GM23338 (cell line): ENCODE measurements at regions not wholly inside any gene's neighbourhood (a gene's known extent, or its start where the extent isn't known, plus 50 kb on each side); places are given as distances from the start of the nearest gene placed in this dataset.

Source experiments
- ATAC-seq: fragments of 200-7000 bp; cut with Tn5 transposase; 3 replicates; pipeline ENCODE4 v1.9.1; 2020
- DNase-seq: peaks from one replicate; pipeline ENCODE4 v3.0.0-alpha.2; 2015; ENCODE audit warnings: low spot score
- H2AFZ ChIP-seq: fragments of 200-600 bp; sonication (generic); 2 replicates; pipeline ENCODE4 v1.8.0; 2016; ENCODE audit warnings: antibody characterized with exemption, mild to moderate bottlenecking, moderate library complexity
- H3F3A ChIP-seq: fragments of 200-600 bp; sonication (generic); replicated peaks from 2 replicates; pipeline ENCODE4 v1.8.0; 2017; ENCODE audit warnings: antibody characterized with exemption, mixed run types, low read depth
- H3K27ac ChIP-seq: fragments of 200-600 bp; sonication (generic); 2 replicates; pipeline ENCODE4 v1.6.1; 2016; ENCODE audit warnings: low read depth
- H3K27me3 ChIP-seq: fragments of 200-600 bp; sonication (generic); 2 replicates; pipeline ENCODE4 v1.8.0; 2016; ENCODE audit warnings: mild to moderate bottlenecking, mixed run types, moderate library complexity; ENCODE audit not compliant: insufficient read depth
- H3K36me3 ChIP-seq: fragments of 200-600 bp; sonication (generic); 2 replicates; pipeline ENCODE4 v1.8.0; 2016; ENCODE audit warnings: mild to moderate bottlenecking; ENCODE audit not compliant: insufficient read depth
- H3K4me1 ChIP-seq: fragments of 200-600 bp; sonication (generic); 2 replicates; pipeline ENCODE4 v1.8.0; 2016; ENCODE audit warnings: mild to moderate bottlenecking, moderate library complexity; ENCODE audit not compliant: insufficient read depth
- H3K4me2 ChIP-seq: fragments of 200-600 bp; sonication (generic); 2 replicates; pipeline ENCODE4 v1.7.1; 2017; ENCODE audit warnings: mixed run types
- H3K4me3 ChIP-seq: fragments of 200-600 bp; sonication (generic); 2 replicates; pipeline ENCODE4 v1.6.1; 2016; ENCODE audit warnings: mixed run types
- H3K79me2 ChIP-seq: fragments of 200-600 bp; sonication (generic); replicated peaks from 2 replicates; pipeline ENCODE4 v1.8.0; 2017; ENCODE audit warnings: mild to moderate bottlenecking; ENCODE audit not compliant: insufficient read depth
- H3K9me2 ChIP-seq: fragments of 200-600 bp; sonication (generic); 2 replicates; pipeline ENCODE4 v1.8.0; 2017; ENCODE audit not compliant: insufficient read depth
- H4K20me1 ChIP-seq: fragments of 200-600 bp; sonication (generic); replicated peaks from 2 replicates; pipeline ENCODE4 v1.8.0; 2017; ENCODE audit warnings: mild to moderate bottlenecking; ENCODE audit not compliant: insufficient read depth
- H3K27ac Mint-ChIP-seq: 2 replicates; pipeline ENCODE4 v1.8.0; 2020; ENCODE audit warnings: inconsistent platforms, mild to moderate bottlenecking, moderate library complexity, mixed read lengths
- H3K27me3 Mint-ChIP-seq: 3 replicates; pipeline ENCODE4 v1.8.0; 2022; ENCODE audit warnings: low read depth, mild to moderate bottlenecking, moderate library complexity, mixed read lengths, inconsistent platforms; ENCODE audit not compliant: insufficient read depth, poor library complexity
- H3K36me3 Mint-ChIP-seq: 3 replicates; pipeline ENCODE4 v1.8.0; 2021; ENCODE audit warnings: low read depth, mild to moderate bottlenecking, inconsistent platforms, moderate library complexity, mixed read lengths
- H3K4me1 Mint-ChIP-seq: 3 replicates; pipeline ENCODE4 v1.8.0; 2020; ENCODE audit warnings: mild to moderate bottlenecking, inconsistent platforms, mixed read lengths
- H3K4me3 Mint-ChIP-seq: 3 replicates; pipeline ENCODE4 v1.8.0; 2021; ENCODE audit warnings: moderate library complexity, mild to moderate bottlenecking, inconsistent platforms, mixed read lengths
- H3K9me3 Mint-ChIP-seq: 3 replicates; pipeline ENCODE4 v1.8.0; 2020; ENCODE audit warnings: moderate library complexity, mild to moderate bottlenecking, inconsistent platforms, mixed read lengths
- CREB1 ChIP-seq: fragments of 250-450 bp; sonication (Bioruptor Pico); IDR thresholded peaks from 2 replicates; pipeline ENCODE4 v1.5.0; 2020; ENCODE audit warnings: low read depth, mild to moderate bottlenecking, moderate library complexity
- ETS1 ChIP-seq: IDR thresholded peaks from 2 replicates; pipeline ENCODE4 v1.6.1; 2016; ENCODE audit warnings: antibody characterized with exemption
- EZH2 ChIP-seq: fragments of 200-600 bp; sonication (generic); IDR thresholded peaks from one replicate; pipeline ENCODE4 v1.8.0; 2017; ENCODE audit warnings: antibody characterized with exemption, mild to moderate bottlenecking, low read depth; ENCODE audit not compliant: unreplicated experiment
- JUNB ChIP-seq: IDR thresholded peaks from one replicate; pipeline ENCODE4 v1.6.1; 2016; ENCODE audit warnings: antibody characterized with exemption; ENCODE audit not compliant: unreplicated experiment
- NANOG ChIP-seq: IDR thresholded peaks from 2 replicates; pipeline ENCODE4 v1.6.1; 2016; ENCODE audit warnings: antibody characterized with exemption, borderline replicate concordance
- POLR2AphosphoS5 ChIP-seq: IDR thresholded peaks from 2 replicates; pipeline ENCODE4 v1.6.1; 2016; ENCODE audit warnings: antibody characterized with exemption, low read depth
- STAT1 ChIP-seq: IDR thresholded peaks from one replicate; pipeline ENCODE4 v1.6.1; 2016; ENCODE audit warnings: antibody characterized with exemption; ENCODE audit not compliant: unreplicated experiment
- ZNF114 ChIP-seq: fragments of 250-450 bp; sonication (Bioruptor Pico); IDR thresholded peaks from 2 replicates; pipeline ENCODE4 v1.5.0; 2020; ENCODE audit warnings: mild to moderate bottlenecking, moderate library complexity
- ZNF331 ChIP-seq: fragments of 250-450 bp; sonication (Bioruptor Pico); IDR thresholded peaks from 2 replicates; pipeline ENCODE4 v1.5.0; 2020; ENCODE audit warnings: low read depth, mild to moderate bottlenecking, moderate library complexity
- ZNF462 ChIP-seq: fragments of 250-450 bp; sonication (Bioruptor Pico); IDR thresholded peaks from 2 replicates; pipeline ENCODE4 v1.5.0; 2020; ENCODE audit warnings: mild to moderate bottlenecking, moderate library complexity
- TF ChIP-seq, protein P1 (sequence below): IDR thresholded peaks from one replicate; pipeline ENCODE4 v1.6.1; 2018; ENCODE audit warnings: antibody characterized with exemption; ENCODE audit not compliant: unreplicated experiment
- TF ChIP-seq, protein P2 (sequence below), 2 experiments: fragments of 200-600 bp in 1 of 2; sonication (generic) in 1 of 2; conservative IDR thresholded peaks; 2 replicates each; pipeline versions ENCODE4 v1.5.1 to v1.6.1; 2016 to 2017; ENCODE audit warnings: antibody characterized with exemption in 2 of 2, low read depth in 2 of 2, mild to moderate bottlenecking in 2 of 2, moderate library complexity in 1 of 2

DNA sequence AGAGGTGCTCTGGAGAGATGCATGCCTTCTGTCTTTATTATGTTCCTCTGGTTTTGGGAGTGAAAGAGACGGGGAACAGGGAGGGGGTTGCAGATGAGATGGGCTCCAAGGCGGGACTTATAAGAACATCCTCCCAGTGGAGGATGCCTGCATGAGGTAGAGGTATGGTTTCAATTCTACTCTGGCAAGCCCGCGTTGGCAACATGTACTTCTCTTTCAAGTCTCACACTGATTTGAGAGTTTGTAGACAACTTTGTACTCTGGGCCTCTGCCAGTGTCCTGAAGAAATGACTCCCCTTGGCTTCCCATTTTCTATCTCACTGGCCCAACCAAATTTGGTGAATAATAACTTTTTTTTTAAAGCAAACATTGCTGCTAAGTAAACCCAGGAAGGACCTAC is 121.3 kb downstream of the C12orf75 start:
- H3K9me2 ChIP-seq, result peaks cover 15% of the 10 kb centered on the region

More for the DNA sequence above, 121.3 kb downstream of the C12orf75 start:
- H3K27ac ChIP-seq, result no peak overlapping the region
- H3K4me1 Mint-ChIP-seq, result no peaks in the 10 kb centered on the region
- H3K9me3 Mint-ChIP-seq, result no peaks in the 10 kb centered on the region; the same call in 2 of the 3 replicates
- no peaks in the 10 kb centered on the region for H3K27me3 ChIP-seq
- no peak overlapping the region for H3K4me3 Mint-ChIP-seq
- no peak overlapping the region for H3K4me3 ChIP-seq
- TF ChIP-seq STAT1 (no peak), POLR2AphosphoS5 (no peak), ZNF114 (CRISPR knock-in tag) (no peak), NANOG (no peak), ETS1 (no peak), CREB1 (CRISPR knock-in tag) (no peak), JUNB (no peak), ZNF331 (CRISPR knock-in tag) (no peak), ZNF462 (CRISPR knock-in tag) (no peak), EZH2 (no peak)
- TF ChIP-seq, protein P1, sequence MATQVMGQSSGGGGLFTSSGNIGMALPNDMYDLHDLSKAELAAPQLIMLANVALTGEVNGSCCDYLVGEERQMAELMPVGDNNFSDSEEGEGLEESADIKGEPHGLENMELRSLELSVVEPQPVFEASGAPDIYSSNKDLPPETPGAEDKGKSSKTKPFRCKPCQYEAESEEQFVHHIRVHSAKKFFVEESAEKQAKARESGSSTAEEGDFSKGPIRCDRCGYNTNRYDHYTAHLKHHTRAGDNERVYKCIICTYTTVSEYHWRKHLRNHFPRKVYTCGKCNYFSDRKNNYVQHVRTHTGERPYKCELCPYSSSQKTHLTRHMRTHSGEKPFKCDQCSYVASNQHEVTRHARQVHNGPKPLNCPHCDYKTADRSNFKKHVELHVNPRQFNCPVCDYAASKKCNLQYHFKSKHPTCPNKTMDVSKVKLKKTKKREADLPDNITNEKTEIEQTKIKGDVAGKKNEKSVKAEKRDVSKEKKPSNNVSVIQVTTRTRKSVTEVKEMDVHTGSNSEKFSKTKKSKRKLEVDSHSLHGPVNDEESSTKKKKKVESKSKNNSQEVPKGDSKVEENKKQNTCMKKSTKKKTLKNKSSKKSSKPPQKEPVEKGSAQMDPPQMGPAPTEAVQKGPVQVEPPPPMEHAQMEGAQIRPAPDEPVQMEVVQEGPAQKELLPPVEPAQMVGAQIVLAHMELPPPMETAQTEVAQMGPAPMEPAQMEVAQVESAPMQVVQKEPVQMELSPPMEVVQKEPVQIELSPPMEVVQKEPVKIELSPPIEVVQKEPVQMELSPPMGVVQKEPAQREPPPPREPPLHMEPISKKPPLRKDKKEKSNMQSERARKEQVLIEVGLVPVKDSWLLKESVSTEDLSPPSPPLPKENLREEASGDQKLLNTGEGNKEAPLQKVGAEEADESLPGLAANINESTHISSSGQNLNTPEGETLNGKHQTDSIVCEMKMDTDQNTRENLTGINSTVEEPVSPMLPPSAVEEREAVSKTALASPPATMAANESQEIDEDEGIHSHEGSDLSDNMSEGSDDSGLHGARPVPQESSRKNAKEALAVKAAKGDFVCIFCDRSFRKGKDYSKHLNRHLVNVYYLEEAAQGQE, result no peak
- TF ChIP-seq, protein P2, sequence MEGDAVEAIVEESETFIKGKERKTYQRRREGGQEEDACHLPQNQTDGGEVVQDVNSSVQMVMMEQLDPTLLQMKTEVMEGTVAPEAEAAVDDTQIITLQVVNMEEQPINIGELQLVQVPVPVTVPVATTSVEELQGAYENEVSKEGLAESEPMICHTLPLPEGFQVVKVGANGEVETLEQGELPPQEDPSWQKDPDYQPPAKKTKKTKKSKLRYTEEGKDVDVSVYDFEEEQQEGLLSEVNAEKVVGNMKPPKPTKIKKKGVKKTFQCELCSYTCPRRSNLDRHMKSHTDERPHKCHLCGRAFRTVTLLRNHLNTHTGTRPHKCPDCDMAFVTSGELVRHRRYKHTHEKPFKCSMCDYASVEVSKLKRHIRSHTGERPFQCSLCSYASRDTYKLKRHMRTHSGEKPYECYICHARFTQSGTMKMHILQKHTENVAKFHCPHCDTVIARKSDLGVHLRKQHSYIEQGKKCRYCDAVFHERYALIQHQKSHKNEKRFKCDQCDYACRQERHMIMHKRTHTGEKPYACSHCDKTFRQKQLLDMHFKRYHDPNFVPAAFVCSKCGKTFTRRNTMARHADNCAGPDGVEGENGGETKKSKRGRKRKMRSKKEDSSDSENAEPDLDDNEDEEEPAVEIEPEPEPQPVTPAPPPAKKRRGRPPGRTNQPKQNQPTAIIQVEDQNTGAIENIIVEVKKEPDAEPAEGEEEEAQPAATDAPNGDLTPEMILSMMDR (conservative IDR thresholded peaks at IDR 0.05; ENCODE audit: low read depth in 2 of 2), result no peak
- no peaks in the 10 kb centered on the region for H3K27me3 Mint-ChIP-seq
- no peaks in the 10 kb centered on the region for H3K36me3 ChIP-seq
- no peaks in the 10 kb centered on the region for H3F3A ChIP-seq
- no peak for ATAC-seq
- no peak for DNase-seq
- H3K36me3 Mint-ChIP-seq, result no peaks in the 10 kb centered on the region
- no peaks in the 10 kb centered on the region for H4K20me1 ChIP-seq
- H3K79me2 ChIP-seq, result no peaks in the 10 kb centered on the region
- no peak overlapping the region for H2AFZ ChIP-seq
- H3K27ac Mint-ChIP-seq, result no peak overlapping the region
- no peaks in the 10 kb centered on the region for H3K4me1 ChIP-seq
- H3K4me2 ChIP-seq, result no peak overlapping the region
